GM12865 (cell line): ENCODE measurements at regions not wholly inside any gene's neighbourhood (a gene's known extent, or its start where the extent isn't known, plus 50 kb on each side); places are given as distances from the start of the nearest gene placed in this dataset.

Experiments
- DNase-seq: peaks from one replicate; pipeline ENCODE4 v3.0.0; 2010; ENCODE audit warnings: low read depth
- H3K4me3 ChIP-seq: 2 replicates; pipeline ENCODE4 v1.5.1; 2011; ENCODE audit warnings: mild to moderate bottlenecking, low read depth, low read length, control low read depth
- TF ChIP-seq, protein P1 (sequence below): IDR thresholded peaks from 2 replicates; pipeline ENCODE4 v1.5.1; 2011; ENCODE audit warnings: low read length, control low read depth, low read depth, inconsistent platforms; ENCODE audit not compliant: insufficient read depth; ENCODE audit errors: missing control alignments

DNA sequence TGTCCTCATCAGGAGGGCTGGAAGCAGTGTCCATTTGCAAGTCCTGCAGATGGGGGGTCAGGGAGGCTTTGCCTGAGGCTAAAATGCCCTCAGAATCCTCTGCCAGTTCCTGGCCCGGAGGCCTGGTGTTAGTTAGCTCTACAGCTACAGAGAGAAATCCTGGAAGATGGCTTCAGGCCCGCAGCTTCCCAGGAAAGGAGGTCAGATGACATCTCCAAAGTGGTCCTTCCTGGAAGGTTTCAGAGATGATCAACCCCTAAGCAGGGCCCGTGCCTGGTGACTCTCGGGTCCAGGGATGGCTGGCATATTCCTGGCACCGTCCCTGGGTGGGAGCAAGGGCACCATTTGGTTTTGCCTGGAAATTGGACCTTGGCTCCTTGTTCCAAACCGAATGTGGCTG, 959.1 kb downstream of the BRD1 start:
- no peak overlapping the region for H3K4me3 ChIP-seq
- TF ChIP-seq, protein P1, sequence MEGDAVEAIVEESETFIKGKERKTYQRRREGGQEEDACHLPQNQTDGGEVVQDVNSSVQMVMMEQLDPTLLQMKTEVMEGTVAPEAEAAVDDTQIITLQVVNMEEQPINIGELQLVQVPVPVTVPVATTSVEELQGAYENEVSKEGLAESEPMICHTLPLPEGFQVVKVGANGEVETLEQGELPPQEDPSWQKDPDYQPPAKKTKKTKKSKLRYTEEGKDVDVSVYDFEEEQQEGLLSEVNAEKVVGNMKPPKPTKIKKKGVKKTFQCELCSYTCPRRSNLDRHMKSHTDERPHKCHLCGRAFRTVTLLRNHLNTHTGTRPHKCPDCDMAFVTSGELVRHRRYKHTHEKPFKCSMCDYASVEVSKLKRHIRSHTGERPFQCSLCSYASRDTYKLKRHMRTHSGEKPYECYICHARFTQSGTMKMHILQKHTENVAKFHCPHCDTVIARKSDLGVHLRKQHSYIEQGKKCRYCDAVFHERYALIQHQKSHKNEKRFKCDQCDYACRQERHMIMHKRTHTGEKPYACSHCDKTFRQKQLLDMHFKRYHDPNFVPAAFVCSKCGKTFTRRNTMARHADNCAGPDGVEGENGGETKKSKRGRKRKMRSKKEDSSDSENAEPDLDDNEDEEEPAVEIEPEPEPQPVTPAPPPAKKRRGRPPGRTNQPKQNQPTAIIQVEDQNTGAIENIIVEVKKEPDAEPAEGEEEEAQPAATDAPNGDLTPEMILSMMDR = no peak
- DNase-seq = no peak

DNA sequence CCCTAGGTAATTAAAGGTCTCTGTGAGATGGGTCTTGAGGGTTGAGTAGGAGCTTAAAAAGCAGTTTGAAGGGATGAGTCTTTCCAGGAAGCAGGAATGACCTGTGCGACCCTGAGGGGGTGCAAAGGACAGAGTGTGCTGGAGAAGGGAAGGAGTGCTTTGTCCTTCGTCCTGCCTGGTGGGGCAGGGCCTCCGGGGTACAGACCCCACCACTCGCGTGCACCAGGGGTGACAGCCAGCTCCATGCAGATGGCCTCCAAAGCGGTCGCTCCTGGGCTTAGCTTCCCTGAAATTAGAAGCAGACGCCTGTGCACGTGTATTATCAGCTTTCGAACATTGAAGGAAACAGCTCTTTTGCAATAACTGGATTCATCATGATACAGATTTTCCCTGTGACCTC, 959.8 kb downstream of the BRD1 start:
- TF ChIP-seq, protein P1 = no peak
- no peak overlapping the region for H3K4me3 ChIP-seq
- DNase-seq = no peak

DNA sequence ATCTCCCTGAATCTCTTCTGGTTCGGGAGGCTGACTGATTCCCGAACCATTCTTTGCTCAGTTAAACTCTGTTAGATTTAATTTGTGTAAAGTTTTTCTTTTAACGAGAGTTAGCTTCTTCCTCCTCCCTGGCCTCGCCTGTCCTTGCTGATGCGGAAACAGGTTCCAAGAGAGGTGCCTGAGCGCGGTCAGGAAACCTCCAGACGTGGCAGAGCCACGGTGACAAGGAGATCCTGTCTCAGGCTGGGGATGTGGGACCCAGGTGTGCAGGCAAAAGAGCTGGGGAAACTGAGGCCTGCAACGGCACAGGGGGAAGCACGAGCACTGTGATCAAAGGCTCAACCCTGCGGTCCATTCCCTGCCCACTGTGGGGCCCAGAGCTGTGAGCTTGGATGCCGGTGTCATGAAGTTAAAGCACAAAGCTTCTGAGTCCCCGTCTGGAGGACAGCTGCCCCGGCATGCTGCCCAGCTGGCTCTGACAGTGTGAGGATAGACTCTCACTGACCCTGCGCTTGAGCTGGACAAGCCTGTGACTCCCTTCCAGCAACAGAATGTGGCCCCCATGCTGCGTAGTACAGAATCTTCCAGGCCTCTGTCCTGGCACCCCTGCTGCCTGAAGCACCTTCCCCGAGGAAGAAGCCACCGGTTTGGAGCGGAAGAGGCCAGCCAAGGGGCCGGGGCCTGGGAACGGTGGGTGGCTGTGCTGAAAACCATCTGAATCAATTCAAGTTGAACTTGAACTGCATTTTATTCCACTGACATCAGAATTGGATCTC, 960.6 kb downstream of the BRD1 start:
- TF ChIP-seq, protein P1 = no peak
- no peak for DNase-seq
- no peak overlapping the region for H3K4me3 ChIP-seq

DNA sequence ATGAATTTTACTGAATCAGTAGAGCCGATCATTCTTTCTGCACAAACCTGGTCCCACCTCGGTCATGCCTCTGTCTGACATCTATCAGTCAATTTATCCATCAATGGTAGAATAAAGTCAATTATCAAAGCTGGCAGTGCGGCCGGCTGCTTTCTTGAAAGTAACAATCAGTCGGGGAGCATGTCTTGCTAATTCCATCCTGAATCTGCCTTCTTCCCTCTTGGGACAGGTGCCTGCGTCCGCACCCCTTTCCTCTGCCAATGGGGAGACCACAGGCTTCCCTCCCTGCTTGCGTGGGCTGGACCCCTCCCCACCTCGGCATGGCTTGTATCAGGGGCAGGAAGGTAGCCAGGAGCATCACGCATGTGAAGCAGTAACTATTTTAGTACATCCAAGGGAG, 962.9 kb downstream of the BRD1 start:
- H3K4me3 ChIP-seq = no peak overlapping the region
- DNase-seq = no peak
- TF ChIP-seq, protein P1 = no peak

DNA sequence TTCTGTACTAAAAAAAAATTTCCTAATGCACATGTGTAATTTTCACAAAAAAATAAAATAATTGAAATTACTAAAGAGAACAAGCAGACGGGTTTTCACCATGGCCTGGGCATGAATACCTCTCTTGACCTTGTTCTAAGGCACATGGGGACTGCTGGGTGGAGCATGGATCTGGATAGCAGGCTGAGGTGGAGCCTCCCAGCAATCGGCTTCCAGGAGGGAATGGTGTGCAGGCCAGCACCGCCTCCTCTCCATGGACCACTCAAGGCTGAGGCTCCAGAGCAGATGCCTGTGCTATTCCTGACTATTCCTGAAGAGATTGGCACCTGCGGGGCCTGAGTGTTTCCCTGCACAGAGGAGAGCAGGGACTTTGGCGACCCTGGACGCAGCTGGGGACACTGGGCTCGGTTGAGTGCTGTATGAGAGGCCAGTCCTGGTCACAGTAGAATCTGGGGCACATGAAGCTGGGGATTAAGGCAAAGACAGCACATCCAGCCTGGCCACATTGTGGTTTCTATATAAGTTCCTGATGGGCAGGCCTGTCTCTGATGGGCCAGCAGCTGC, 963.6 kb downstream of the BRD1 start:
- no peak overlapping the region for H3K4me3 ChIP-seq
- no peak for DNase-seq
- TF ChIP-seq, protein P1 = no peak

DNA sequence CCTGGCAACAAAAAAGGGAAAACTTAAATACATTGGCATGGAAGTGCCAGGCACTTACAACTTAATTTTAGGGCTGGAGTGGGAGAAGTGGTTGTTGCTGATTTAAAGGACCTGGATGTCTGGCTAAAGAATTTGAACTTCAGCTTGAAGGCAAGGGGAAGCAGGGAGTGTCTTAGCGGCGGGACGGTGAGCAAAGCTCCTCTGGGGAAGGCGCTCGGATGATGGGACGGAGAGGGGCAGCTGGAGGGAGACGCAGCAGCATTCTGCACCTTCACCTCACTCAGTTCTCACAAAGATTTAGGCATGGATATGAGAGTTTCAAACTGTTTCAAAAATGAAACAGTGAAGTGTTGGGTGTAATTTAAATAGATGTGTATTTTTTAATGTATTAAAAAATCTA, 967.1 kb downstream of the BRD1 start:
- H3K4me3 ChIP-seq = no peak overlapping the region
- no peak for DNase-seq
- TF ChIP-seq, protein P1 = no peak
